ENCODE measurements at regions not wholly inside any gene's neighbourhood (a gene's known extent, or its start where the extent isn't known, plus 50 kb on each side); places are given as distances from the start of the nearest gene placed in this dataset.
A peak's percentile ranks its signal among the peaks of the same experiment; 100 is the strongest.

DNA sequence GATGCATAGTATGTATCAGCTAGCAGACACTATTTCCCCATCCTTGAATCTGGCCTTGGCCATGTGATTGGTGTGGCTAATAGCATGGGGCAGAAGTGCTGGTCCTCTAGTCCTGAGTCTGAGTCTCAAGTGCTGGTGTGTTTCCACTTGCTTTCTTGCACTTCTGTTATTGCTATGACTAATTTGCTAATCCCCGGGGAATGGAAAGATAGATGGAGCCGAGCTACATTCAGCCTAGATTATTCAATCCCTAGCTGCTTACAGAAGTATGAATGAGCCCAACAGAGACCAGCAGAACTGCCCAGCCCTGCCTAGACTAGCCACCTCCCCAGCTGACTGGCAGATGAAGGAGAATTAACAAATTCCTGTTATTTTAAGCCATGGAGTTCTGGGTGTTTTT is 53.2 kb upstream of the SYPL1 start:
- peak; percentile 82 for DNase-seq (ENCODE audit: low read depth)

DNA sequence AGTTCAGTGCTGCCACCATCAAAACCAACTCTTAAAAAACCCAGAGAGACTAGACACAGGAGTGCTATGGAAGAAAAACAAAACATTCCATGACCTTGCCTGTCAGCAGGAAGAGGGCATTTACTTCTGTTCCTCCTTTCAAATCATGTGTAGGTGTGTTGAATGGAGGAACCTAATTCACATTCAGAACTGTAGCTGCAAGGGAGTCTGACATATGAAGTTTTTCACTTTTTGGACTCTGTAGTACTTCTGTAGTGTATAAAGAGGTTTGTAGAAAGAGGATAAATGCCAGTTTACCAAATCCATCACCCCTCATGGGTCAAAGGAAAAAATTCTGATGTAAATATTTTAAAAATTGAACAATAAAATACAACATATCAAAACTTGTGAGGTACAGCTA is 51.1 kb upstream of the SYPL1 start:
- DNase-seq (ENCODE audit: low read depth) = no peak

Data from fibroblast of gingiva (primary cell).